SJCRH30 (cell line): ENCODE measurements at regions not wholly inside any gene's neighbourhood (a gene's known extent, or its start where the extent isn't known, plus 50 kb on each side); places are given as distances from the start of the nearest gene placed in this dataset.
"Not testable (repeated sequence)": the region's sequence is repeated elsewhere in the genome, so short reads cannot be mapped to it uniquely, and the experiment has no call there.

Experiments used
- DNase-seq, 2 experiments: peaks; one replicate each; pipeline ENCODE4 v3.0.0-alpha.2; 2015 to 2020
- H3K27ac ChIP-seq: fragments of 250-450 bp; sonication (Bioruptor Pico); 2 replicates; pipeline ENCODE4 v1.5.1; 2020; ENCODE audit warnings: mild to moderate bottlenecking, moderate library complexity
- H3K27me3 ChIP-seq: fragments of 250-450 bp; sonication (Bioruptor Pico); 2 replicates; pipeline ENCODE4 v1.5.1; 2020; ENCODE audit warnings: mild to moderate bottlenecking, moderate library complexity
- H3K36me3 ChIP-seq: fragments of 250-450 bp; sonication (Bioruptor Pico); 2 replicates; pipeline ENCODE4 v1.5.1; 2020; ENCODE audit warnings: mild to moderate bottlenecking, moderate library complexity
- H3K4me1 ChIP-seq: fragments of 250-450 bp; sonication (Bioruptor Pico); 2 replicates; pipeline ENCODE4 v1.5.1; 2020; ENCODE audit warnings: mild to moderate bottlenecking, moderate library complexity
- H3K4me3 ChIP-seq: fragments of 250-450 bp; sonication (Bioruptor Pico); 2 replicates; pipeline ENCODE4 v1.5.1; 2020; ENCODE audit warnings: mild to moderate bottlenecking, moderate library complexity
- H3K9me3 ChIP-seq: fragments of 250-450 bp; sonication (Bioruptor Pico); replicated peaks from 2 replicates; pipeline ENCODE4 v1.5.1; 2020; ENCODE audit warnings: mild to moderate bottlenecking, moderate library complexity

DNA sequence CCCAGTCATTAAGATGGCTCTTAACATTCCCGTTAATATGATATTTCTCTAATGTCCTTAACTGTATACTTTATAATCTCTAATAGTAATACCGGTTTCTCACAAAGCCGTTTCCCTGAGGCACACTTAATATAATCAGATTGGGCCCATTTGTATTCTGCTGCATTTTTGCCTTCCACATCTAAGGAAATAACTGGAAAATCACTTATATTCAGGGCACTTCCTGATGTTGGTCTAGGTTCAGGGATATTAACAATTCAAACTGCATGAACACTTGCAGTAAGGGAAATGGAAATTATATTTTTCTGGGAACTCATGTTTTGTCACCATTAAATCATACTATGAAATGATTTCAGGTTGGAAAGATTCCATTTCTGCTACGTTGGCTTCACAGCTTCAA lies 119.8 kb downstream of the TPR start:
- Histone ChIP-seq H3K27me3 (no peaks in the 10 kb centered on the region), H3K4me3 (no peak overlapping the region), H3K36me3 (no peaks in the 10 kb centered on the region), H3K27ac (no peak overlapping the region), H3K4me1 (no peaks in the 10 kb centered on the region), H3K9me3 (no peaks in the 10 kb centered on the region)
- DNase-seq = no peak

DNA sequence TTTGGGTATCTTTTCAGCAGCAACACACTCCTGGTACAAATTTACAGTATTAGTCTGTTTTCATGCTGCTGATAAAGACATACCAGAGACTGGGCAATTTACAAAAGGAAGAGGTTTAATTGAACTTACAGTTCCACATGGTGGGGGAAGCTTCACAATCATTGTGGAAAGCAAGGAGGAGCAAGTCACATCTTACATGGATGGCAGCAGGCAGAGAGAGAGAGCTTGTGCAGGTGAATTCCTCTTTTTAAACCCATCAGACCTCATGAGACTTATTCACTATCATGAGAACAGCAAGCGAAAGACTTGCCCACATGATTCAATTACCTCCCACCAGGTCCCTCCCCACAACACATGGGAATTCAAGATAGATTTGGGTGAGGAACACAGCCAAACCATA lies 124.5 kb downstream of the TPR start:
- DNase-seq = no peak
- no peak overlapping the region for H3K27ac ChIP-seq
- no peaks in the 10 kb centered on the region for H3K36me3 ChIP-seq
- H3K9me3 ChIP-seq = no peaks in the 10 kb centered on the region
- no peak overlapping the region for H3K4me3 ChIP-seq
- H3K27me3 ChIP-seq = no peaks in the 10 kb centered on the region
- no peaks in the 10 kb centered on the region for H3K4me1 ChIP-seq

DNA sequence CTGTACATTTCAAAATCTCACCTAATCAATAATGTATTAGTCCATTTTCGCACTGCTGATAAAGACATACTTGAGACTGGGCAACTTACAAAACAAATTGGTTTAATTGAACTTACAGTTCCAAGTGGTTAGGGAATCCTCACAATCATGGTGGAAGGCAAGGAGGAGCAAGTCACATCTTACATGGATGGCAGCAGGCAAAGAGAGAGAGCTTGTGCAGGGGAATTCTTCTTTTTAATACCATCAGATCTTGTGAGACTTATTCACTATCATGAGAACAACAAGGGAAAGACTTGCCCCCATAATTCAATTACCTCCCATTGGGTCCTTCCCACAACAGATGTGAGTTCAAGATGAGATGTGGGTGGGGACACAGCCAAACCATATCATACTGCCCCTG lies 126.4 kb downstream of the TPR start:
- H3K27me3 ChIP-seq, H3K27ac ChIP-seq, H3K4me3 ChIP-seq, H3K36me3 ChIP-seq, DNase-seq, H3K9me3 ChIP-seq, H3K4me1 ChIP-seq: not testable (repeated sequence)

DNA sequence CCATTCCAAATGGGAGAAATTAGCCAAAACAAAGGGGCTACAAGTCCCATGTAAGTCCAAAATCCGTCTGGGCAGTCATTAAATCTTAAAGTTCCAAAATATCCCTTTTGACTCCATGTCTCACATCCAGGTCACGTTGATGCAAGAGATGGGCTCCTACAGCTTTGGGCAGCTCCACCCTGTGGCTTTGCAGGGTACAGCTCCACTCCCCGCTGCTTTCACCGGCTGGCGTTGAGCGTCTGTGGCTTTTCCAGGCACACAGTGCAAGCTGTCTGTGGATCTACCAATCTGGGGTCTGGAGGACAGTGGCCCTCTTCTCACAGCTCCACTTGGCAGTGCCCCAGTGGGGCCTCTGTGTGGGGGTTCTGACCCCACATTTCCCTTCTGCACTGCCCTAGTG lies 130.2 kb downstream of the TPR start:
- Histone ChIP-seq H3K27ac (no peak overlapping the region), H3K36me3 (no peaks in the 10 kb centered on the region), H3K9me3 (no peaks in the 10 kb centered on the region), H3K27me3 (no peaks in the 10 kb centered on the region), H3K4me3 (no peak overlapping the region), H3K4me1 (no peaks in the 10 kb centered on the region)
- peak; percentile 30 to 61 for DNase-seq
